CD4-positive, alpha-beta T cell (primary cell): ENCODE measurements at regions not wholly inside any gene's neighbourhood (a gene's known extent, or its start where the extent isn't known, plus 50 kb on each side); places are given as distances from the start of the nearest gene placed in this dataset.

Experiments used
- ATAC-seq: fragments of 200-7000 bp; cut with Tn5 transposase; one replicate; pipeline ENCODE4 v1.10.0; 2022; ENCODE audit warnings: mild to moderate bottlenecking; ENCODE audit not compliant: poor library complexity
- CTCF ChIA-PET: fragments of 350-600 bp; sonication (Branson Sonifier 250); formaldehyde crosslinking; loops from one replicate; lab custom pipeline; 2021; ENCODE audit warnings: antibody characterized with exemption, inconsistent platforms; lab: Charles Lee
- POLR2A ChIA-PET: fragments of 350-600 bp; sonication (Branson Sonifier 250); formaldehyde crosslinking; loops from one replicate; lab custom pipeline; 2021; ENCODE audit warnings: antibody characterized with exemption, inconsistent platforms; lab: Charles Lee
- DNase-seq, 14 experiments: peaks; one replicate each; pipeline ENCODE4 v3.0.0-alpha.2; 2013 to 2020; ENCODE audit warnings: mixed read lengths in 2 of 14
- H3K27ac ChIP-seq, 2 donors: one replicate each; pipeline versions ENCODE4 v1.5.1 to v1.7.0; 2013; ENCODE audit warnings: low read length in 2 of 2, low read depth in 1 of 2, mild to moderate bottlenecking in 1 of 2
- H3K27me3 ChIP-seq, 2 experiments: 1 replicate in 1 of 2; 2 replicates in 1 of 2; pipeline versions ENCODE4 v1.6.1 to v1.7.0; 2013; ENCODE audit warnings: low read length in 2 of 2, control low read depth in 1 of 2, mild to moderate bottlenecking in 1 of 2, moderate library complexity in 1 of 2; ENCODE audit not compliant: insufficient read depth in 2 of 2, control insufficient read depth in 1 of 2
- H3K36me3 ChIP-seq: one replicate; pipeline ENCODE4 v1.6.1; 2013; ENCODE audit warnings: low read length, control low read depth; ENCODE audit not compliant: insufficient read depth
- H3K4me1 ChIP-seq: one replicate; pipeline ENCODE4 v1.6.1; 2013; ENCODE audit warnings: low read length, control low read depth; ENCODE audit not compliant: insufficient read depth
- H3K4me3 ChIP-seq: one replicate; pipeline ENCODE4 v1.5.1; 2013; ENCODE audit warnings: mild to moderate bottlenecking, low read length, moderate library complexity
- H3K9me3 ChIP-seq, 2 experiments: 1 replicate in 1 of 2; 2 replicates in 1 of 2; pipeline versions ENCODE4 v1.6.1 to v1.7.0; 2013; ENCODE audit warnings: low read length in 2 of 2, mild to moderate bottlenecking in 2 of 2, control low read depth in 1 of 2, moderate library complexity in 1 of 2; ENCODE audit not compliant: control insufficient read depth in 1 of 2, insufficient read depth in 1 of 2
- H3K27ac Mint-ChIP-seq: one replicate; pipeline ENCODE4 v1.8.0; 2020; ENCODE audit warnings: mixed read lengths
- H3K27me3 Mint-ChIP-seq: one replicate; pipeline ENCODE4 v1.8.0; 2021; ENCODE audit warnings: mixed read lengths
- H3K36me3 Mint-ChIP-seq: one replicate; pipeline ENCODE4 v1.8.0; 2021; ENCODE audit warnings: low read depth, mixed read lengths
- H3K4me1 Mint-ChIP-seq: one replicate; pipeline ENCODE4 v1.8.0; 2021; ENCODE audit warnings: low read depth, mixed read lengths
- H3K4me3 Mint-ChIP-seq: one replicate; pipeline ENCODE4 v1.8.0; 2020; ENCODE audit warnings: mild to moderate bottlenecking, mixed read lengths
- H3K9me3 Mint-ChIP-seq: one replicate; pipeline ENCODE4 v1.8.0; 2020; ENCODE audit warnings: mixed read lengths
- CTCF ChIP-seq: fragments of 200-600 bp; IDR thresholded peaks from one replicate; pipeline ENCODE4 v1.8.0; 2022; ENCODE audit warnings: antibody characterized with exemption, mild to moderate bottlenecking
- intact Hi-C, 2 experiments: fragments of 100-400 bp; cut with DNase I in 1 of 2; cut with micrococcal nuclease in 1 of 2; formaldehyde crosslinking; loops; one replicate each; pipeline versions ENCODE4 v1.15.1 to v1.9.0; 2023 to 2025; cut with DNase I, micrococcal nuclease

GRCh38 chr5:165202519-165202910 lies 1697.1 kb downstream of the MAT2B start:
- Histone ChIP-seq H3K4me3 (no peak overlapping the region), H3K27me3 (no peaks in the 10 kb centered on the region), H3K27ac (no peak overlapping the region), H3K36me3 (no peaks in the 10 kb centered on the region), H3K9me3 (peaks cover 0 to 3% of the 10 kb centered on the region in 2 experiments), H3K4me1 (no peaks in the 10 kb centered on the region)
- intact Hi-C loops = no loop called here
- no peak overlapping the region for H3K27ac Mint-ChIP-seq
- no peaks in the 10 kb centered on the region for H3K27me3 Mint-ChIP-seq
- TF ChIP-seq CTCF = no peak
- no peak overlapping the region for H3K4me3 Mint-ChIP-seq
- ATAC-seq = no peak
- ChIA-PET CTCF (no interaction called here), POLR2A (no interaction called here)
- DNase-seq = no peak
- peaks cover 3% of the 10 kb centered on the region for H3K9me3 Mint-ChIP-seq
- no peaks in the 10 kb centered on the region for H3K4me1 Mint-ChIP-seq
- H3K36me3 Mint-ChIP-seq = no peaks in the 10 kb centered on the region

GRCh38 chr5:165209101-165209727 lies 1703.8 kb downstream of the MAT2B start:
- Mint-ChIP-seq H3K4me1 (no peaks in the 10 kb centered on the region), H3K4me3 (no peak overlapping the region), H3K27me3 (no peaks in the 10 kb centered on the region), H3K36me3 (no peaks in the 10 kb centered on the region), H3K27ac (no peak overlapping the region), H3K9me3 (no peaks in the 10 kb centered on the region)
- CTCF ChIA-PET = no interaction called here
- Histone ChIP-seq H3K4me1 (no peaks in the 10 kb centered on the region), H3K27ac (no peak overlapping the region), H3K9me3 (no peaks in the 10 kb centered on the region), H3K27me3 (no peaks in the 10 kb centered on the region), H3K36me3 (no peaks in the 10 kb centered on the region), H3K4me3 (no peak overlapping the region)
- intact Hi-C loops = loop anchor here in 1 of 2 experiments (2.0 kb wide), 1 partner anchor 1644 kb away; no protein-coding TSS in a partner anchor
- DNase-seq (peak in 2 of 14 experiments; percentile 8 to 18), ATAC-seq (no peak)
- peak; percentile 28 for TF ChIP-seq CTCF
- POLR2A ChIA-PET = no interaction called here

- H3K9me3 ChIP-seq = peaks cover 4 to 10% of the 10 kb centered on the region in 2 experiments
- CTCF ChIA-PET = no interaction called here
Measured at GRCh38 chr5:165224366-165225045, 1719.1 kb downstream of the MAT2B start.

More at GRCh38 chr5:165224366-165225045, 1719.1 kb downstream of the MAT2B start:
- TF ChIP-seq CTCF = no peak
- Mint-ChIP-seq H3K27me3 (no peaks in the 10 kb centered on the region), H3K27ac (no peak overlapping the region), H3K4me1 (no peaks in the 10 kb centered on the region), H3K36me3 (no peaks in the 10 kb centered on the region), H3K4me3 (no peak overlapping the region), H3K9me3 (peaks cover 4% of the 10 kb centered on the region)
- ATAC-seq = no peak
- DNase-seq = no peak
- no peaks in the 10 kb centered on the region for H3K27me3 ChIP-seq
- POLR2A ChIA-PET = no interaction called here
- no peaks in the 10 kb centered on the region for H3K4me1 ChIP-seq
- no peak overlapping the region for H3K4me3 ChIP-seq
- intact Hi-C loops = no loop called here
- no peak overlapping the region for H3K27ac ChIP-seq
- H3K36me3 ChIP-seq = no peaks in the 10 kb centered on the region
